ENCODE measurements at regions not wholly inside any gene's neighbourhood (a gene's known extent, or its start where the extent isn't known, plus 50 kb on each side); places are given as distances from the start of the nearest gene placed in this dataset.

- TF ChIP-seq CTCF (IDR thresholded peaks at IDR 0.05) (no peak), POLR2A (IDR thresholded peaks at IDR 0.05) (no peak)
Observed at GRCh38 chr17:79370126-79370525, 240.7 kb downstream of the RBFOX3 start.
